Activated T-helper 1 cell treated with anti-CD3 and anti-CD28 coated beads, Interleukin-12 subunit alpha, Interleukin-12 subunit beta, Interleukin-2, Interleukin-4 antibody, amounts not matched to agents 30 ng/mL and 10 ng/mL and 1 ng/mL, durations not matched to agents 14 hours and 24 hours and 36 hours (primary cell): ENCODE measurements at regions not wholly inside any gene's neighbourhood (a gene's known extent, or its start where the extent isn't known, plus 50 kb on each side); places are given as distances from the start of the nearest gene placed in this dataset.

Experiments used
- DNase-seq: peaks from one replicate; pipeline ENCODE4 v3.0.0; 2021; ENCODE audit warnings: low spot score
- H3K27ac Mint-ChIP-seq: one replicate; pipeline ENCODE4 v1.8.0; 2021; ENCODE audit warnings: mild to moderate bottlenecking, mixed read lengths
- H3K27me3 Mint-ChIP-seq: one replicate; pipeline ENCODE4 v1.8.0; 2022; ENCODE audit warnings: mild to moderate bottlenecking, moderate library complexity, mixed read lengths; ENCODE audit not compliant: insufficient read depth
- H3K36me3 Mint-ChIP-seq: one replicate; pipeline ENCODE4 v1.8.0; 2021; ENCODE audit warnings: low read depth, mixed read lengths
- H3K4me1 Mint-ChIP-seq: one replicate; pipeline ENCODE4 v1.8.0; 2021; ENCODE audit warnings: low read depth, mixed read lengths
- H3K4me3 Mint-ChIP-seq: one replicate; pipeline ENCODE4 v1.8.0; 2021; ENCODE audit warnings: mild to moderate bottlenecking, moderate library complexity, mixed read lengths
- H3K9me3 Mint-ChIP-seq: one replicate; pipeline ENCODE4 v1.8.0; 2021; ENCODE audit warnings: mixed read lengths
- intact Hi-C: fragments of 100-400 bp; cut with micrococcal nuclease; formaldehyde crosslinking; loops from one replicate; pipeline ENCODE4 v1.15.1; 2024

GRCh38 chr13:61036715-61037114 lies 378.9 kb downstream of the PCDH20 start:
- H3K27ac Mint-ChIP-seq: no peak overlapping the region
- no peaks in the 10 kb centered on the region for H3K36me3 Mint-ChIP-seq
- intact Hi-C loops: no loop called here

GRCh38 chr13:61030445-61030844 lies 385.2 kb downstream of the PCDH20 start:
- no peaks in the 10 kb centered on the region for H3K4me1 Mint-ChIP-seq
- peaks cover under 1% of the 10 kb centered on the region for H3K9me3 Mint-ChIP-seq
- H3K27me3 Mint-ChIP-seq: no peaks in the 10 kb centered on the region
- no peak overlapping the region for H3K27ac Mint-ChIP-seq
- no peak overlapping the region for H3K4me3 Mint-ChIP-seq
- no peak for DNase-seq
- no peaks in the 10 kb centered on the region for H3K36me3 Mint-ChIP-seq
- intact Hi-C loops: no loop called here

More at GRCh38 chr13:61036715-61037114, 378.9 kb downstream of the PCDH20 start:
- no peaks in the 10 kb centered on the region for H3K4me1 Mint-ChIP-seq
- H3K9me3 Mint-ChIP-seq: no peaks in the 10 kb centered on the region
- no peaks in the 10 kb centered on the region for H3K27me3 Mint-ChIP-seq
- no peak overlapping the region for H3K4me3 Mint-ChIP-seq
- no peak for DNase-seq

- no peak overlapping the region for H3K4me3 Mint-ChIP-seq
- intact Hi-C loops: no loop called here
- no peaks in the 10 kb centered on the region for H3K27me3 Mint-ChIP-seq
- H3K9me3 Mint-ChIP-seq: peaks cover 6% of the 10 kb centered on the region
- DNase-seq: no peak
- H3K4me1 Mint-ChIP-seq: no peaks in the 10 kb centered on the region
- no peaks in the 10 kb centered on the region for H3K36me3 Mint-ChIP-seq
- no peak overlapping the region for H3K27ac Mint-ChIP-seq
Measured at GRCh38 chr13:61029064-61029463, 386.6 kb downstream of the PCDH20 start.

DNA sequence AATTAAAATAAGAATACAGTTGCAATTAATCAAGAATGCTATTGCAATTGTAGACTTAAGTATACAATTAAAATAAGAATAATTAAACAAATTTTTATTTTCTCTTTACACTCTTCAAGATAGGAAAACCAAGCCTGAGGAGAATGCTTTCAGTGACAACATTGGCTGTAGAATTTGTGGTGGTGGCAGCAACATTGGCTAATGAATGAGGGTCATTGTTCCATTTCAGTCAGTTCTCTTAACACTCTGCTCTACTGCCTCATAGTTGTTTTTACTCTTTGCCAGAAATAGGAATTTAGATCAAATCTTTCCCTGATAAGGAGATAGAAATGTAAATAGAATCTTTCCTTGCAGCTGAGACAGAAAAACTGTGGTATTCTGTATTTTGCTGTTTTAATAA lies 391.6 kb downstream of the PCDH20 start:
- no peak for DNase-seq
- Mint-ChIP-seq H3K27me3 (no peaks in the 10 kb centered on the region), H3K4me3 (no peak overlapping the region), H3K27ac (no peak overlapping the region), H3K36me3 (no peaks in the 10 kb centered on the region), H3K9me3 (peaks cover 6% of the 10 kb centered on the region), H3K4me1 (no peaks in the 10 kb centered on the region)
- intact Hi-C loops: no loop called here

- H3K4me3 Mint-ChIP-seq: no peak overlapping the region
- intact Hi-C loops: no loop called here
- no peaks in the 10 kb centered on the region for H3K36me3 Mint-ChIP-seq
- peaks cover 6% of the 10 kb centered on the region for H3K9me3 Mint-ChIP-seq
- no peak overlapping the region for H3K27ac Mint-ChIP-seq
- H3K27me3 Mint-ChIP-seq: no peaks in the 10 kb centered on the region
- no peaks in the 10 kb centered on the region for H3K4me1 Mint-ChIP-seq
- no peak for DNase-seq
Measured at GRCh38 chr13:61021838-61022237, 393.8 kb downstream of the PCDH20 start.

- no peaks in the 10 kb centered on the region for H3K36me3 Mint-ChIP-seq
- DNase-seq: no peak
- H3K4me3 Mint-ChIP-seq: no peak overlapping the region
- H3K27me3 Mint-ChIP-seq: no peaks in the 10 kb centered on the region
- H3K27ac Mint-ChIP-seq: no peak overlapping the region
- intact Hi-C loops: no loop called here
- no peaks in the 10 kb centered on the region for H3K4me1 Mint-ChIP-seq
- H3K9me3 Mint-ChIP-seq: peaks cover 10% of the 10 kb centered on the region
Measured at GRCh38 chr13:61013796-61014195, 401.9 kb downstream of the PCDH20 start.

GRCh38 chr13:61010358-61010757 lies 405.3 kb downstream of the PCDH20 start:
- H3K36me3 Mint-ChIP-seq: no peaks in the 10 kb centered on the region
- peaks cover 31% of the 10 kb centered on the region for H3K9me3 Mint-ChIP-seq
- no peak overlapping the region for H3K27ac Mint-ChIP-seq
- H3K27me3 Mint-ChIP-seq: no peaks in the 10 kb centered on the region
- H3K4me3 Mint-ChIP-seq: no peak overlapping the region
- no peak for DNase-seq
- H3K4me1 Mint-ChIP-seq: no peaks in the 10 kb centered on the region
- intact Hi-C loops: no loop called here

DNA sequence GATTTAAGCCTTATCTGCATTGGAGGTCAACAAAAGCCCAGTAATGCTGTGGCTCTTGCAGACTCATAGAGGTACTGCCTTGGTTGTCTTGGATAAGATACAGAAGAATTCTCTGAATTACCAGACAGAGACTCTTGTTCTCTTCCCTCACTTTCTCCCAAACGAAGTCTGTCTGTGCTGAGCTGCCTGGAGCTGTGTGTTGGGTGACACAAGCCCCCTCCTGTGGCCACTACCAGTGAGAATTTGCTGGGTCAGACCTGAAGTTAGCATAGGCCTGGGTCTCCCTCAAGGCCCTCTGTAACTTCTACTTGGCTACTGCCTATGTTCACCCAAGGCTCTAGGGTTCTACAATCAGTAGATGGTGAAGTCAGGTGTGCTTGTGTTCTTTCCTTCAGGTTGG lies 413.0 kb downstream of the PCDH20 start:
- Mint-ChIP-seq H3K27me3 (no peaks in the 10 kb centered on the region), H3K27ac (no peak overlapping the region), H3K4me1 (no peaks in the 10 kb centered on the region), H3K36me3 (no peaks in the 10 kb centered on the region), H3K4me3 (no peak overlapping the region), H3K9me3 (peaks cover 27% of the 10 kb centered on the region)
- DNase-seq: no peak
- intact Hi-C loops: no loop called here

DNA sequence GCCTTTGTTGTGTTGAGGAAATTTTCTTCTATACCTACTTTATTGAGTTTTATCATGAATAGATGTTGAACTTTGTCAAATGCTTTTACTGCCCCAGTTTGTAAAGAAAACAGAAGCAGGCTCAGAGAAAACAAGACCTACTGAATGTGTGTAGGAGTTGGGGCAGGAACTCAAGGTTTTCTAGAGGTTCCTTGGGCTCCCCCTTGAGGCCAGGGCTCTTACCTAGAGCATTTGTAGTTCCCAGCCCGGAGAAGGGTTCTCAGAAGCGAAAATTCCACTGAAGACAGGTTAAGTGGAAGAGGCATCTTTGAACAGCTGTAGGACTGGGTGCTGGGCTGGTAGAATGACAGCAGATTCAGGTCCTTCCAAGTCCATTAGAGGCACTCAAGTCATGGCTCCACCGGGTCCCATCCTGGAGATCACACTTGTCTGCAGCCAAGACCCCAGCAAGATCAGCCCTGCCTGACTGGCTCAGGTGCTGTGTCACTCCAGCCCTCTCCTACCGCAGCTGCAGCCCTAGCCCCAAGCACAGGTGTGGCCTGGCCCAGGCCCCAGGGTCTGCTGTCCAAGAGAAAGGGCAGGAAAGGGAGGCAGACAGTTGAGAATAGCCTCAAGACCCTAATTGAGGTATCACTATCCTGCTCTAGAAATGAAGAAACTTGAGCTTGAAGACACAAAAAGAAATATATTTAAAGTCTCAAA lies 425.5 kb downstream of the PCDH20 start:
- Mint-ChIP-seq H3K27me3 (no peaks in the 10 kb centered on the region), H3K27ac (no peak overlapping the region), H3K4me3 (no peak overlapping the region), H3K9me3 (no peaks in the 10 kb centered on the region), H3K4me1 (no peaks in the 10 kb centered on the region), H3K36me3 (no peaks in the 10 kb centered on the region)
- intact Hi-C loops: no loop called here
- DNase-seq: no peak

- Mint-ChIP-seq H3K4me1 (no peaks in the 10 kb centered on the region), H3K4me3 (no peak overlapping the region), H3K27ac (no peak overlapping the region), H3K27me3 (no peaks in the 10 kb centered on the region), H3K36me3 (no peaks in the 10 kb centered on the region), H3K9me3 (peaks cover 7% of the 10 kb centered on the region)
- intact Hi-C loops: no loop called here
- DNase-seq: no peak
Measured at GRCh38 chr13:60986301-60986700, 429.3 kb downstream of the PCDH20 start.

GRCh38 chr13:60981407-60981806 lies 434.2 kb downstream of the PCDH20 start:
- H3K9me3 Mint-ChIP-seq: peaks cover 16% of the 10 kb centered on the region
- H3K4me1 Mint-ChIP-seq: no peaks in the 10 kb centered on the region
- H3K4me3 Mint-ChIP-seq: no peak overlapping the region
- H3K27me3 Mint-ChIP-seq: no peaks in the 10 kb centered on the region
- no peaks in the 10 kb centered on the region for H3K36me3 Mint-ChIP-seq
- intact Hi-C loops: no loop called here
- no peak overlapping the region for H3K27ac Mint-ChIP-seq
- DNase-seq: no peak

- no peak for DNase-seq
- Mint-ChIP-seq H3K27ac (no peak overlapping the region), H3K4me3 (no peak overlapping the region), H3K27me3 (no peaks in the 10 kb centered on the region), H3K4me1 (no peaks in the 10 kb centered on the region), H3K9me3 (peaks cover 18% of the 10 kb centered on the region), H3K36me3 (no peaks in the 10 kb centered on the region)
- intact Hi-C loops: no loop called here
Measured at GRCh38 chr13:60976367-60976766, 439.3 kb downstream of the PCDH20 start.

GRCh38 chr13:60974296-60974695 lies 441.4 kb downstream of the PCDH20 start:
- H3K36me3 Mint-ChIP-seq: no peaks in the 10 kb centered on the region
- H3K4me3 Mint-ChIP-seq: no peak overlapping the region
- intact Hi-C loops: no loop called here
- no peaks in the 10 kb centered on the region for H3K4me1 Mint-ChIP-seq
- no peak overlapping the region for H3K27ac Mint-ChIP-seq
- no peak for DNase-seq
- peaks cover 17% of the 10 kb centered on the region for H3K9me3 Mint-ChIP-seq
- H3K27me3 Mint-ChIP-seq: no peaks in the 10 kb centered on the region

- no peaks in the 10 kb centered on the region for H3K27me3 Mint-ChIP-seq
- no peak overlapping the region for H3K27ac Mint-ChIP-seq
- H3K36me3 Mint-ChIP-seq: no peaks in the 10 kb centered on the region
- intact Hi-C loops: no loop called here
- H3K4me3 Mint-ChIP-seq: no peak overlapping the region
- DNase-seq: no peak
- no peaks in the 10 kb centered on the region for H3K4me1 Mint-ChIP-seq
- peaks cover 13% of the 10 kb centered on the region for H3K9me3 Mint-ChIP-seq
Measured at GRCh38 chr13:60973529-60973928, 442.1 kb downstream of the PCDH20 start.
